ENCODE measurements at regions not wholly inside any gene's neighbourhood (a gene's known extent, or its start where the extent isn't known, plus 50 kb on each side); places are given as distances from the start of the nearest gene placed in this dataset.

DNA sequence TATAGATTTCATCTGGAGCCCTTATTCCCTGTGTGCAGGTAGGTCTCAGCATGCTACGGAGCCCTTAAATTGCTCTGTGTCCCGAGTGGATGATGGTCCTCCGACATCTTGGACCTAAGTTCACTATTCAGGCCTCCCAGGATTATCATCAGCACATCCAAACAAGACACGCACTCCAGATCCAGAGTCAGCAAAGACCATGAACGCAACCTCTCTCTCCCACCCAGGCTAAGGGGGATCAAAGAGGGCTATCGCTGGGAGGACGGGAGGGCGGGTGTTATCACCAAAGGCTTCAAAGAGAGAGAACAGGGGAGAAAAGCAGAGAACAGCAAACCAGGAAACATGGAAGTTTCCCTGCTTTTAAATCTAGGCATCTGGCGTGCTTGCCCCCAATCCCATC is 659.4 kb downstream of the TBC1D22A start:
- H3K23ac ChIP-seq (ENCODE audit: low read depth, low read length), result no peak overlapping the region
- no peak overlapping the region for H3K4me2 ChIP-seq (ENCODE audit: low read depth, low read length)
- H3K18ac ChIP-seq (ENCODE audit: low read depth, low read length), result no peak overlapping the region
- H3K4me3 ChIP-seq (ENCODE audit: insufficient read depth, low read depth, low read length), result no peak overlapping the region
- intact Hi-C loops (cut with micrococcal nuclease), result no loop called here
- no peaks in the 10 kb centered on the region for H3K27me3 ChIP-seq (ENCODE audit: control insufficient read depth, insufficient read depth, low read length)
- H4K91ac ChIP-seq (ENCODE audit: insufficient read depth, low read depth, low read length), result no peak overlapping the region
- dilution Hi-C loops (cut with HindIII; ENCODE audit: low sequenced_read_pairs, unreplicated experiment), result no loop called here
- no peak overlapping the region for H3K14ac ChIP-seq (replicated peaks; ENCODE audit: low read depth, low read length)
- in situ Hi-C loops (cut with MboI; ENCODE audit: low sequenced_read_pairs), result no loop called here
- DNase-seq (no peak), ATAC-seq (ENCODE audit: low read depth) (no peak)
- H2BK120ac ChIP-seq (ENCODE audit: low read depth, low read length), result no peak overlapping the region
- no peak overlapping the region for H2AK9ac ChIP-seq (replicated peaks; ENCODE audit: low read depth, low read length, poor library complexity)
- ChIA-PET POLR2A (ENCODE audit: unreplicated experiment) (no interaction called here), CTCF (no interaction called here)
- no TSS peak for BruUV-seq (replicated peaks)
- no peaks in the 10 kb centered on the region for H3K4me1 ChIP-seq (ENCODE audit: control insufficient read depth, insufficient read depth, low read length)
- no peaks in the 10 kb centered on the region for H4K20me1 ChIP-seq (ENCODE audit: insufficient read depth, low read length)
- H3K27ac ChIP-seq (ENCODE audit: insufficient read depth, low read length), result no peak overlapping the region
- H3K79me1 ChIP-seq (ENCODE audit: low read depth in 1 of 2, low read length in 2 of 2), result no peaks in the 10 kb centered on the region
- H2BK5ac ChIP-seq (ENCODE audit: low read depth, low read length, poor library complexity, severe bottlenecking), result no peak overlapping the region
- no peaks in the 10 kb centered on the region for H3K36me3 ChIP-seq (ENCODE audit: control insufficient read depth, insufficient read depth, low read length)
- H3K9ac ChIP-seq (ENCODE audit: low read depth, low read length), result no peak overlapping the region
- TF ChIP-seq USF2 (IDR thresholded peaks at IDR 0.05; ENCODE audit: low read depth, low read length) (no peak), MAFK (IDR thresholded peaks at IDR 0.05; ENCODE audit: low read depth, low read length) (no peak), POLR2A (IDR thresholded peaks at IDR 0.05; ENCODE audit: low read depth, low read length) (no peak), CEBPB (IDR thresholded peaks at IDR 0.05; ENCODE audit: low read depth, low read length) (no peak), NFE2L2 (IDR thresholded peaks at IDR 0.05; ENCODE audit: low read depth, low read length) (no peak), CHD1 (IDR thresholded peaks at IDR 0.05; ENCODE audit: low read depth, low read length) (no peak), FOS (IDR thresholded peaks at IDR 0.05; ENCODE audit: low read depth, low read length) (no peak), RFX5 (IDR thresholded peaks at IDR 0.05; ENCODE audit: low read depth, low read length) (no peak), MXI1 (IDR thresholded peaks at IDR 0.05; ENCODE audit: borderline replicate concordance, low read depth, low read length) (no peak), MAZ (IDR thresholded peaks at IDR 0.05; ENCODE audit: borderline replicate concordance, low read depth, low read length) (no peak), RAD21 (IDR thresholded peaks at IDR 0.05; ENCODE audit: low read length) (no peak), CTCF (conservative IDR thresholded peaks at IDR 0.05; ENCODE audit: low read depth, low read length) (no peak), BHLHE40 (IDR thresholded peaks at IDR 0.05; ENCODE audit: low read depth, low read length) (no peak), RCOR1 (IDR thresholded peaks at IDR 0.05; ENCODE audit: insufficient replicate concordance, low read length) (no peak)
- TF ChIP-seq, protein P1, sequence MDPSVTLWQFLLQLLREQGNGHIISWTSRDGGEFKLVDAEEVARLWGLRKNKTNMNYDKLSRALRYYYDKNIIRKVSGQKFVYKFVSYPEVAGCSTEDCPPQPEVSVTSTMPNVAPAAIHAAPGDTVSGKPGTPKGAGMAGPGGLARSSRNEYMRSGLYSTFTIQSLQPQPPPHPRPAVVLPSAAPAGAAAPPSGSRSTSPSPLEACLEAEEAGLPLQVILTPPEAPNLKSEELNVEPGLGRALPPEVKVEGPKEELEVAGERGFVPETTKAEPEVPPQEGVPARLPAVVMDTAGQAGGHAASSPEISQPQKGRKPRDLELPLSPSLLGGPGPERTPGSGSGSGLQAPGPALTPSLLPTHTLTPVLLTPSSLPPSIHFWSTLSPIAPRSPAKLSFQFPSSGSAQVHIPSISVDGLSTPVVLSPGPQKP (IDR thresholded peaks at IDR 0.05; ENCODE audit: borderline replicate concordance, low read depth, low read length), result no peak
- H2BK20ac ChIP-seq (ENCODE audit: low read depth, low read length), result no peak overlapping the region
- peaks cover 22% of the 10 kb centered on the region for H3K9me3 ChIP-seq (ENCODE audit: control insufficient read depth, insufficient read depth, low read length)
- H2AFZ ChIP-seq (replicated peaks; ENCODE audit: low read length, poor library complexity), result no peak overlapping the region
- H2BK15ac ChIP-seq (ENCODE audit: low read depth, low read length), result no peak overlapping the region
- no peak overlapping the region for H2AK5ac ChIP-seq (ENCODE audit: low read depth, low read length)
- no peak overlapping the region for H3K4ac ChIP-seq (ENCODE audit: low read depth, low read length)
- no peak overlapping the region for H4K8ac ChIP-seq (ENCODE audit: low read depth in 2 of 2, low read length in 2 of 2)
- no peak overlapping the region for H4K5ac ChIP-seq (ENCODE audit: low read depth, low read length)
- H3K56ac ChIP-seq (ENCODE audit: extremely low read depth, insufficient read depth, low read length), result no peak overlapping the region
- WGBS, 2 experiments (ENCODE audit: extremely low coverage in 2 of 2, insufficient read length in 1 of 2), result no CpG with 5 or more reads among the region's 9 CpGs
- H3K9me1 ChIP-seq (ENCODE audit: insufficient read depth, low read length), result no peaks in the 10 kb centered on the region

All from IMR-90 (cell line).